Pancreas (tissue), 10 donors: ENCODE measurements at regions not wholly inside any gene's neighbourhood (a gene's known extent, or its start where the extent isn't known, plus 50 kb on each side); places are given as distances from the start of the nearest gene placed in this dataset.
A peak's percentile ranks its signal among the peaks of the same experiment; 100 is the strongest.

ENCODE experiments used
- ATAC-seq, 4 donors: fragments of 200-7000 bp; cut with Tn5 transposase; one replicate each; pipeline versions ENCODE4 v1.8.0 to v1.9.1; 2020; ENCODE audit warnings: mild to moderate bottlenecking in 4 of 4, moderate library complexity in 4 of 4
- DNase-seq, 6 donors: peaks; one replicate each; pipeline ENCODE4 v3.0.0-alpha.2; 2020
- FAIRE-seq: peaks from 2 replicates; lab custom pipeline; 2012; peaks lifted over from hg19 to GRCh38; lab: Jason Lieb, UNC
- H3K27ac ChIP-seq, 4 donors: fragments of 200-600 bp; sonication (generic); 1 replicate in 3 of 4; 2 replicates in 1 of 4; pipeline versions ENCODE4 v1.5.0 to v1.8.0; 2020
- H3K27me3 ChIP-seq, 4 donors: fragments of 200-600 bp; one replicate each; pipeline ENCODE4 v1.8.0; 2021
- H3K36me3 ChIP-seq, 3 donors: fragments of 200-600 bp; sonication (generic) in 1 of 3; one replicate each; pipeline versions ENCODE4 v1.5.0 to v1.8.0; 2020 to 2021
- H3K4me1 ChIP-seq, 3 donors: fragments of 200-600 bp; one replicate each; pipeline ENCODE4 v1.8.0; 2021
- H3K4me3 ChIP-seq, 4 donors: fragments of 200-600 bp; sonication (generic) in 2 of 4; one replicate each; pipeline versions ENCODE4 v1.5.0 to v1.8.0; 2020 to 2021
- H3K9me3 ChIP-seq, 4 donors: fragments of 200-600 bp; one replicate each; pipeline ENCODE4 v1.8.0; 2021
- WGBS, 2 donors: extraction: QIAGEN DNeasy Blood & Tissue Kit; methylation state at CpG; one replicate each; pipeline ENCODE4 v1.1.7; 2013; 5-methylcytosine and 5-hydroxymethylcytosine counted together
- intact Hi-C, 3 donors: fragments of 100-400 bp; cut with DNase I; formaldehyde crosslinking; loops; one replicate each; pipeline versions ENCODE4 v1.11.1 to v1.14.2; 2022
- TF ChIP-seq, protein P1 (sequence below), 4 donors: fragments of 200-600 bp; sonication (generic) in 3 of 4; IDR thresholded peaks; one replicate each; pipeline versions ENCODE4 v1.5.0 to v1.8.0; 2021; ENCODE audit warnings: antibody characterized with exemption in 4 of 4
- donor health status: healthy with polysubstance abuse.
- donor health status: DM: no; HTN: no; CAD: no; lungs with moderate emphysema.
- donor health status: DM: no; HTN: no; CAD: no.
- donor health status: control.
- donor health status: control.
- donor health status: Bipolar disorder and iron deficiency.
- donor health status: DM: yes; HTN: yes; CAD: no.
- donor health status: DM: no; HTN: no; CAD: no.
- donor health status: DM: no; HTN: no; CAD: no.
- donor health status: DM: yes; HTN: yes; CAD: no.

DNA sequence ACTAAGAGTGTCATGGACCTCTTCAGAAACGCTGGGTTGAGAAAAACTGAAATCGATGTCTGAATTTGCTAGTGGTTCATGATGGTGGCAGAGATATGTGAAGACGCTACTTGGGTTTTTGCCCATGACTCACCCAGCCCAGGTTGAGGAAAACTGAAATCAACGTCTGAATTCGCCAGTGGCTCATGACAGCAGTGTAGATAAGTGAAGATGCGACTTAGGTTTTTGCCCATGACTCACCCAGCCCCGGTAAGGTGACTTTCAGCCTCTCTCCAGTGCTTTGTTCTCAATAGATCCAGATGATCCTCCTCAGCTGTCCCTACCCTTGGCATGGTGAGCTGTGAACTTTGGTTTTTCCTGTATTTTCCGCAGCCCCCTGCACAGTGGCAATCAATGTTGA is 105.3 kb upstream of the SIX3 start:
- Histone ChIP-seq H3K9me3 (no peaks in the 10 kb centered on the region), H3K27ac (no peak overlapping the region), H3K27me3 (no peaks in the 10 kb centered on the region), H3K36me3 (no peaks in the 10 kb centered on the region), H3K4me3 (no peak overlapping the region), H3K4me1 (no peaks in the 10 kb centered on the region)
- no peak for ATAC-seq
- DNase-seq = no peak
- TF ChIP-seq, protein P1, sequence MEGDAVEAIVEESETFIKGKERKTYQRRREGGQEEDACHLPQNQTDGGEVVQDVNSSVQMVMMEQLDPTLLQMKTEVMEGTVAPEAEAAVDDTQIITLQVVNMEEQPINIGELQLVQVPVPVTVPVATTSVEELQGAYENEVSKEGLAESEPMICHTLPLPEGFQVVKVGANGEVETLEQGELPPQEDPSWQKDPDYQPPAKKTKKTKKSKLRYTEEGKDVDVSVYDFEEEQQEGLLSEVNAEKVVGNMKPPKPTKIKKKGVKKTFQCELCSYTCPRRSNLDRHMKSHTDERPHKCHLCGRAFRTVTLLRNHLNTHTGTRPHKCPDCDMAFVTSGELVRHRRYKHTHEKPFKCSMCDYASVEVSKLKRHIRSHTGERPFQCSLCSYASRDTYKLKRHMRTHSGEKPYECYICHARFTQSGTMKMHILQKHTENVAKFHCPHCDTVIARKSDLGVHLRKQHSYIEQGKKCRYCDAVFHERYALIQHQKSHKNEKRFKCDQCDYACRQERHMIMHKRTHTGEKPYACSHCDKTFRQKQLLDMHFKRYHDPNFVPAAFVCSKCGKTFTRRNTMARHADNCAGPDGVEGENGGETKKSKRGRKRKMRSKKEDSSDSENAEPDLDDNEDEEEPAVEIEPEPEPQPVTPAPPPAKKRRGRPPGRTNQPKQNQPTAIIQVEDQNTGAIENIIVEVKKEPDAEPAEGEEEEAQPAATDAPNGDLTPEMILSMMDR (IDR thresholded peaks at IDR 0.05) = no peak
- no peak for FAIRE-seq
- intact Hi-C loops = no loop called here
- WGBS, 2 donors = 67% methylated on average over 8 of the region's 8 CpGs

DNA sequence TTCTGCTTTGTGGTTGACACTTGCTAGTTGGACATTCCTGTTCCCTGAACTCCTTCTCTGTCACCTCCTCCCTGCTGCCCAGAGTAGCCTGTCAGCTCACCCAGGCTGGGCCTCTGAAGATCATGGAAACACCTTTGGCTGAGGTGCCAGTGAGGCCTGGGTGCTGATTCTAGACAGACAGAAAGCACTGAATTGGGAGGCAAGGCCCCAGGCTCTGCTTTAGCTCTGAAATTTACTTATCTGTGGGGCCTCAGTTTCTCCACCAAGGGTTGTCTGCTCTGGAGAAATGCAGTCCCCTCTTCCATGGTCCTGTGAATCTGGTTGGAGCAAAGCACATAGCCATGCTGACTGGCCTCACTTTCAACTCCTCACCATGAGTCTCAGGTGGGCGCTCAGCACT is 104.6 kb upstream of the SIX3 start:
- H3K4me1 ChIP-seq = no peaks in the 10 kb centered on the region
- intact Hi-C loops = no loop called here
- TF ChIP-seq, protein P1 (IDR thresholded peaks at IDR 0.05) = no peak
- no peak for DNase-seq
- no peak overlapping the region for H3K27ac ChIP-seq
- no peaks in the 10 kb centered on the region for H3K27me3 ChIP-seq
- no peaks in the 10 kb centered on the region for H3K9me3 ChIP-seq
- H3K36me3 ChIP-seq = no peaks in the 10 kb centered on the region
- WGBS, 2 donors = 95 to 100% methylated on average over 1 of the region's 1 CpG
- no peak for ATAC-seq
- no peak for FAIRE-seq
- no peak overlapping the region for H3K4me3 ChIP-seq

DNA sequence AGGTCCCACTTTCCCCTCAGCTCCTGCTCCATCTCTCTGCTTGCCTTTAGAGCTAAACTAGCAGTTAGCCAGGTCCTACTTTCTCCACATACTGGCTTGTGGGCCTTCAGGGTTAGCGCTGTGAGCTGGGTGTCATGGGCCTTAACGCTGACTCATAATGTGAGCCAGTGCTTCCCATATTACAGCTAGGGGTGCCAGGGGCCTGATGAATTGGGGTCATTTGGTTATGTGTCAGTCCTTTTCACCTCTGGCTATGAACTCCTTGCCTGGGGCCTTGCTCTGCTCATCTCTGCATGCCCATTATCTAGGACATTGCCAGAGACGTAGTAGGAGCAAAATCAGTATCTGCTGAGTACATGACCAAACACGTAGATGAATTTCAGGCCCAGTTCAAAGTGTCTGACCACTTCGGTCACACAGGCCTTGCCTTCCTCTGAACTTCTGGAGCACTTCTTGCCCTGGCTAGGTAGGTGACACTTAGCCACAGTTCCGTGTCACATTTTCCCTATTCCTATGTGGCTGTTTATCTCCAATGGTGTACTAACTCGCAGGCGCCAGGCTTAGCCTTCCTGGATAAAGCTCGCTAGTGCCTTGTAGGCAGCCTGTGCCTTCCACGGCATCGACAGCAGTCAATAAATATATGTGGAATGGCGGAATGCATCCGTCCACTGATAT is 103.2 kb upstream of the SIX3 start:
- no peaks in the 10 kb centered on the region for H3K27me3 ChIP-seq
- no peak overlapping the region for H3K4me3 ChIP-seq
- 89 to 91% methylated on average over 13 of the region's 13 CpGs for WGBS, 2 donors
- H3K27ac ChIP-seq = no peak overlapping the region
- intact Hi-C loops = no loop called here
- TF ChIP-seq, protein P1 (IDR thresholded peaks at IDR 0.05) = no peak
- H3K4me1 ChIP-seq = no peaks in the 10 kb centered on the region
- no peak for FAIRE-seq
- no peak for DNase-seq
- H3K9me3 ChIP-seq = no peaks in the 10 kb centered on the region
- ATAC-seq = no peak
- H3K36me3 ChIP-seq = no peaks in the 10 kb centered on the region

DNA sequence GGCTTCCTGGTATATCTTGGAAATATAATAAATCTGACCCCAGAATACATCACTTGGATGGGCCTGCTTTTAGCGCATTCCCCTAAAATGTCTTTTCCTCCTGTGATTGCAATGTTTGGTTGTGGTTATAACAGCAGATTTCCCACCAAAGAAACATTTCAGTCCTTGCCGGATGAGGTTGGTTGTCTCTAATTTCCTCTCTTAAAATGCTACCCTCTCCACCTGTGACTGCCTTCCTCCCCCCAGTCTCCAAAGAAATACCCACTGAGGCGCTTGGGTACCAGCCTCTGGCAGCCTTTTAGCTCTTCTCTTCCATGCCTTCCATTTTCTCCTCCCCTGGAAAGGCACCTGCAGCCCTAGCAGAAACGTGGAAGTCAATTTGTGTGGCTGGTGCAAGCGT is 102.1 kb upstream of the SIX3 start:
- no peak overlapping the region for H3K4me3 ChIP-seq
- WGBS, 2 donors = 81 to 85% methylated on average over 5 of the region's 5 CpGs
- no peaks in the 10 kb centered on the region for H3K36me3 ChIP-seq
- no peaks in the 10 kb centered on the region for H3K9me3 ChIP-seq
- H3K27ac ChIP-seq = no peak overlapping the region
- no peak for DNase-seq
- no peak for ATAC-seq
- intact Hi-C loops = no loop called here
- no peaks in the 10 kb centered on the region for H3K27me3 ChIP-seq
- TF ChIP-seq, protein P1 (IDR thresholded peaks at IDR 0.05) = no peak
- FAIRE-seq = no peak
- H3K4me1 ChIP-seq = no peaks in the 10 kb centered on the region

DNA sequence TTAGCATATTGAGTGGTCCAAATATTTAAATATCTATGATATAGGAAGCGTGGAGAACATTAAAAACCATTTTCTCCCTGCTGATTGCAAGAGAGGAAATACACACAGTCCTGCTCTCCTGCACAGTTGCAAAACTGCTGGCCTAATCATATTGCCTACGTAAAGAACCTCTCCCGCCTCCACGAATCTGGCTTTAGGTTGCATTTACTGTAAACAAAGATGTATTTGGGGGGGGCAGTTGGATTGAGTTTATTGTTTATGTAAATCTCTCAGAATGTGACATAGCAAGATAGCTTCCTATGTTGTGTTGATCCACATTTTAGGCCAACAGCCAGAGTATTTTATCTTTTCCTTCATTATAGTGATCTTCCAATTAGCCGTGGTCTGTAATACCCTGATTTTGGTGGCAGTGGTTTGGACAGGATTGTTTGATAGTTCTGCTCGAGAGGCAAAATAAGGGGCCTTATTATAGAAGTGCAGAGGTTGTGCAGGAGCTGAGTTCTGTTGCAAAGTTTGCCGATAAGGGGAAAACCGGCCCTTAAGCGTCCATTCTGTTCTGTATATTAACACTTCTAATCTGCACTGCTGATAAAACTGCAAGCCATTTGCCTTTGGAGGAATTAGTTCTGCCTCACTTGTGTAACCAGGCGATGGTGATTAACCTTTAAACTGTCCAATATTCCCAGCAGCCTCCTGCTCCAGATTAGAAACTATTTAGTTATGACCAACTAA is 101.6 kb upstream of the SIX3 start:
- intact Hi-C loops = no loop called here
- DNase-seq (no peak), FAIRE-seq (no peak), ATAC-seq (peak in 1 of 4 donors; percentile 44)
- Histone ChIP-seq H3K9me3 (no peaks in the 10 kb centered on the region), H3K27ac (no peak overlapping the region), H3K4me3 (no peak overlapping the region), H3K36me3 (no peaks in the 10 kb centered on the region), H3K27me3 (no peaks in the 10 kb centered on the region), H3K4me1 (no peaks in the 10 kb centered on the region)
- TF ChIP-seq, protein P1 (IDR thresholded peaks at IDR 0.05) = no peak
- WGBS, 2 donors = 51 to 54% methylated on average over 10 of the region's 10 CpGs
